HUDEP-2 (cell line): ENCODE measurements at regions not wholly inside any gene's neighbourhood (a gene's known extent, or its start where the extent isn't known, plus 50 kb on each side); places are given as distances from the start of the nearest gene placed in this dataset.

Experiments used
- DNase-seq, 76 experiments: peaks; one replicate each; lab custom pipeline; 2025; ENCODE audit not compliant: unreplicated experiment in 76 of 76; lab: John Stamatoyannopoulos, UW

- DNase-seq: no peak
Observed at GRCh38 chr2:45256173-45256866, 247.1 kb upstream of the SIX2 start.

GRCh38 chr2:45255563-45255962, 246.3 kb upstream of the SIX2 start:
- DNase-seq: no peak

DNA sequence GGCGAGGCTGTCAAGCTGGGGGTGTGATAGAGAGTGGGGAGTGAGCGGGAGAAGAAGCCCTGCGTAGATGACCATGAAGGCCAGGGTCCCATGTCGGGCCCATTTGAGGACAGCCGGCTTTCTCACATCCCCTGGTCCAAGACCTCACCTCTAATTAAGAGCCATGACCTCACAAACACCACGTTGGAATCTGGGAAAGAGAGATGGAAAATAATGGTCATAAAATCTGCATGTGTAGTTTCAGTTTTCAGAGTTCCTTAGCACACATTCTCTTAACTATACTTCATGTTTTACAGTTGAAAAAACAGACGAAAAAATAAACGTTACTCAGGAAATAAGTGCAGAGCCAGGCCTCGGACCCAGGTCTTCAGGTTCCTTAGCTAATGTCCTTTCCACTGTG, 244.8 kb upstream of the SIX2 start:
- DNase-seq: no peak

- no peak for DNase-seq
Observed at GRCh38 chr2:45253151-45253550, 243.9 kb upstream of the SIX2 start.

DNA sequence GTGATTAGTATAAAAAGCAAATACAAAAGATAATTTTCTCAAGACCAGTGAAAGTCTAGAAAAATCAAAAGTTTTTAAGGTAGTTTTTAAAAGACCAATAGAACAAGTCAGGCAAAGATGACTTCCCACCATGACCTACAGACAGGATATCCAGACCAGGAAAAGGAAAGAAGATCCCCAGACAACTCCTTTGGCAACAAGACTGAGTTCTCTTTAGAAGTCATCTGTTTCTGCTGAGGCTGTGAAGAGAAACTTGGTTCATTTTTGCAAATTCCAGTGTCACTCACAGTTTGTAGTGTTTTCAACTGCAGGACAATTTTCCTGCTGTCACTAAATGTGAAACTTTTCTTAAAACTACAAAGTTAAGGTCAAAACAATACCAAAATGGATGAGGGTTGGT, 240.9 kb upstream of the SIX2 start:
- no peak for DNase-seq

GRCh38 chr2:45248214-45248613, 239.0 kb upstream of the SIX2 start:
- DNase-seq: no peak

GRCh38 chr2:45244928-45245327, 235.7 kb upstream of the SIX2 start:
- DNase-seq: no peak

- DNase-seq: peak in 3 of 76 experiments; percentile 1 to 4 (median 2)
Observed at GRCh38 chr2:45242161-45242741, 233.0 kb upstream of the SIX2 start.

GRCh38 chr2:45241061-45241561, 231.9 kb upstream of the SIX2 start:
- DNase-seq: no peak

DNA sequence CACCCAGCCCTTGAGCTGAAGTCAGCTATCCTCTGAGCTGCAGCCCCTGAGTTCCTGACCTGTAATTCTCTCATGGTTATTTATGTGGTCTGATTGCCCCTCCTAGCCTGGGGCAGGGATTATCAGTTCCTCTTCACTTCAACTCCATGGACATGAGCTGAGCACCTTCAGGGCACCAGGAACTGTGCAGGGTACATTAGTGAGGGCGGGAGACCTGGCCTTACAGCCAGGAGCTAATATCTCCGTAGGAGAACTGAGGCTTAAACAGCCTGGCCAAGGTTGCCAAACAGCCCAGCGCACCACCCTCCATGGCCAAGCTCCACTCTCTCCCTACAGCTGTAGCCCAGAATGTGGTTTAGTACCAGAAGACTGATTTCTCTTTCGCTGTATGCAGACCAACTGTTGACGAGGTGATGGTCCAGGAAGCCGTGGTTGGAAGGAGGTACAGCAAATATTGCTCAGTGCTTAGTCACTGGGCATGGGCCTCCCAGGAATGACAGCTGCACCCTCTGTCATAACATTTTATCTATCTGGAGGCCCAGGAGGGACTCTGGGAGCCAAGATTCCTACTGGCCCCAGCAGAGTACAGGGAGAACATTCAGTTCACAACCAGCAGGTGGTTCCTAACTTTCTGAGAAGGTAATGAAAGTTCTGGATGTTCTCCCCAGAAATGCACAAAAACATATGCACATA, 228.7 kb upstream of the SIX2 start:
- DNase-seq: no peak

- no peak for DNase-seq
Observed at GRCh38 chr2:45237128-45237527, 227.9 kb upstream of the SIX2 start.

- DNase-seq: no peak
Observed at GRCh38 chr2:45236268-45236667, 227.0 kb upstream of the SIX2 start.

GRCh38 chr2:45233301-45233700, 224.0 kb upstream of the SIX2 start:
- DNase-seq: no peak

DNA sequence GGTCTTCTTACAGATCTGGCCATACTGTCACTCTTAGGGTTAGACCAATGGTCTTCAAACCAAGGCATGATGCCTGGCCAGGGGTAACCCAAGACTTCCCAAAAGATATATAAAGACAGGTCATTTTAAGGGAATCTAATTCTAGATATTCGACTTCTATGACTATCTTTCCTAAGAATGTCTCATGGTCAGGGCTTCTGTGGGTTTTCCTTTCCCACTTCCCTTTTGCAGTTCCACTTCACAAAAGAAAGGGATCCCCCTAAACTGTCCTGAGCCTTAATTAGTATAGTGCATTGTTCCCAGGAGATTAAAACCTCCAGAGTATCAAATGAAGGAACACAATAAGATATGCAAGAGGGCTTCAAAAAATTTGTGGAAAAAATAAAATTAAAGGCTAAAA, 223.6 kb upstream of the SIX2 start:
- DNase-seq: no peak

DNA sequence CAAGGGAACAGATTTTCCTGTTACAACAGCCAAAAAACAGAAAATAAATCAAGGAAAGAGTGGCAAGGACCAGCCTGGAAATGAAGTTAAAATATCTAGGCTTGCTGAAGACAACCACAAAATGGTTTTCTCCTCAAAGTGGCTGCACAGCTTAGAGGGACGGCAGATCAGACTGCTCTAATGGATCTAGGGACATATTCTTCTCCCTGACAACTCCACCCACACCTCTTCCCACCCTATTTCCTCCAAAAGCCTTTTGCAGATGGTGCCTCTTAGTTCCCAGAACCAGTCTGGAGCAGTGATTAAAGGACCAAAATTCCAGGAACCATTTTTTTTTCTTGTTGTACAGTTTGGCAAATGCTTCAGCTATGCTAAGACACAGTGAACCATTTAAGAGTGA, 220.2 kb upstream of the SIX2 start:
- DNase-seq: no peak

DNA sequence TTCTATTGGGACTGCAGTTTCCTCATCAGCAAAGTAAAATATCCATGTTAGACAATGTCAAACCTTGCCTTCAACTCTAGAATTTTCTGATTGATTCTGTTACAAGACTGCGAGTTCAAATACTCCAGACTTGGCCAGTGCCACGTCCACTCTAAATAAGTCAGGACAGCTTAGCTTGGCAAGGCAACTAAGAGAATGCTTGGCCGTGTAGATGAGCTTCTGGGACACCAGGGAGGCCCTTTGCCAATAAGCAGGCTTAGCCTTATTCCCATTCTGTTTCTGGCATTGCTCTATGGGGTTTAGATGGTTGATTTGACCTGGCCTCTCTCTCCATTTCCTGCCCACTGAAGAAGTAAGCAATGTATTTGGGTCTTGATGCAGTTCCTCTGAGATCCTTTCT, 218.1 kb upstream of the SIX2 start:
- no peak for DNase-seq

GRCh38 chr2:45224993-45225380, 215.7 kb upstream of the SIX2 start:
- no peak for DNase-seq

- DNase-seq: no peak
Observed at GRCh38 chr2:45224321-45224992, 215.2 kb upstream of the SIX2 start.

- DNase-seq: no peak
Observed at GRCh38 chr2:45223531-45223930, 214.3 kb upstream of the SIX2 start.

- DNase-seq: no peak
Observed at GRCh38 chr2:45220227-45220626, 211.0 kb upstream of the SIX2 start.

DNA sequence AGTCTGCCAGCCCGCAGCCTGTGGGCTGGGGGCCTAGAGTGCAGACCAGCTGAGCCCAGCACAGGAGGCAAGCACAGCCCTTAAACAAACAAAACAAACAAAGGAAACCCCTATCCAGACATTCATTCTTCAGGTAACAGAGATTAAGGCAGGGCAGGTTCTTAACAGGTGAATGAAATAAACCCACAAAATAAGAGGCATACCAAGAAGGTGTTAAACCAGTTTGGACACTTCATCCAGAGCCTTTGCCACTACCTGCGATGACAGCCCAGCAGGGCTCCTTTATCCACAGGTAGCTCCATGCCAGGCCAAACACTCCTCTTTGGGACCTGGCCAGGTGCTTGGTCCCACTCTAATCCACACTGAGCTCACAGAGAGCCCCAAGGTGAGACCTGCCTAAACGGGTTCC, 209.7 kb upstream of the SIX2 start:
- DNase-seq: no peak
